ENCODE measurements at regions not wholly inside any gene's neighbourhood (a gene's known extent, or its start where the extent isn't known, plus 50 kb on each side); places are given as distances from the start of the nearest gene placed in this dataset.
"Not testable (repeated sequence)": the region's sequence is repeated elsewhere in the genome, so short reads cannot be mapped to it uniquely, and the experiment has no call there.

GRCh38 chr9:102223320-102224136 is 485.1 kb upstream of the GRIN3A start:
- TF ChIP-seq CTCF (IDR thresholded peaks at IDR 0.05); REST (IDR thresholded peaks at IDR 0.05; ENCODE audit: insufficient read depth in 1 of 2, low read depth in 2 of 2, low read length in 1 of 2); TCF7L2 (IDR thresholded peaks at IDR 0.05; ENCODE audit: low read depth, low read length): not testable (repeated sequence)
